Body of pancreas (tissue), 4 donors: ENCODE measurements at regions not wholly inside any gene's neighbourhood (a gene's known extent, or its start where the extent isn't known, plus 50 kb on each side); places are given as distances from the start of the nearest gene placed in this dataset.

Experiments used
- CTCF ChIP-seq, 7 experiments: fragments of 450-650 bp in 4 of 7; fragments of 200-600 bp in 3 of 7; sonication (generic) in 3 of 7; IDR thresholded peaks; one replicate each; pipeline ENCODE4 v1.5.1; 2016 to 2019; ENCODE audit warnings: antibody characterized with exemption in 7 of 7
- POLR2A ChIP-seq, 3 donors: fragments of 450-650 bp; IDR thresholded peaks; one replicate each; pipeline ENCODE4 v1.6.1; 2016; ENCODE audit warnings: antibody characterized with exemption in 3 of 3, mild to moderate bottlenecking in 2 of 3

- TF ChIP-seq CTCF (IDR thresholded peaks at IDR 0.05) (no peak), POLR2A (IDR thresholded peaks at IDR 0.05) (no peak)
These were observed 50.3 kb upstream of the STPG2 start for GRCh38 chr4:98193459-98194105.
